ENCODE measurements at regions not wholly inside any gene's neighbourhood (a gene's known extent, or its start where the extent isn't known, plus 50 kb on each side); places are given as distances from the start of the nearest gene placed in this dataset.

GRCh38 chr18:30333310-30333709 is 709.2 kb downstream of the DSC3 start:
- TF ChIP-seq CTCF (IDR thresholded peaks at IDR 0.05; ENCODE audit: poor library complexity) (no peak), EZH2phosphoT487 (IDR thresholded peaks at IDR 0.05; ENCODE audit: low read depth, severe bottlenecking, unreplicated experiment) (no peak), EZH2 (IDR thresholded peaks at IDR 0.05; ENCODE audit: borderline replicate concordance) (no peak)

Measured in hepatocyte (in vitro differentiated cells).